Activated CD8-positive, alpha-beta memory T cell treated with anti-CD3 and anti-CD28 coated beads for 1 hour (primary cell): ENCODE measurements at regions not wholly inside any gene's neighbourhood (a gene's known extent, or its start where the extent isn't known, plus 50 kb on each side); places are given as distances from the start of the nearest gene placed in this dataset.

Experiments
- DNase-seq, 2 donors: peaks; one replicate each; pipeline ENCODE4 v3.0.0-alpha.2; 2020; ENCODE audit warnings: low read depth in 1 of 2; ENCODE audit errors: extremely low read depth in 1 of 2

DNA sequence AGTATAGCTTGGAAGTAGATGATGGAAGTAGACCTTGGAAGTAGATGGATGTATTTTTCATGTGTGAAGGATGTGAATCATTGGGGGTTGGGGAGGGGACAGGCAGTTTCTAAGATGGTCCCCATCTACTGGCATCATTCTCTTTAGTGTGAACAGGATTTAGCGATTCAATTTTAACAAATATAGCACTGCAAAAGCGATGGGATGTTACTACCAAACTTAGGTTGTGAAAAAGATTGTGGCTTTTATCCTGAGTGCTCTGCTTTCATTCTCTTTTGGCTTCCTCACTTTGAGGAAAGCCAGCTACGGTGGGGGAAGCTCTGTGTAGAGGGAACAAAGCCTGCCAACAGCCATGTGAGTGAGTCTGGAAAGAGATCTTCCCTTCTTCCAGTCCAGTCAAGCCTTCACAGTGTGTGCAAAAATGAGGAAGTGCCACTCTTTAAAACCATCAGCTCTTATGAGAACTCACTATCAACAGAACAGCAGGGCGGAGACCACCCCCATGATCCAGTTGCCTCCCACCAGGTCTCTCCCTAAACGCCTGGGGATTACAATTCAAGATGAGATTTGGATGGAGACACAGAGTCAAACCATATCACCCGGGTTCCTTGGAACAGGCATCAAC lies 441.4 kb downstream of the SH3GL2 start:
- no peak for DNase-seq

DNA sequence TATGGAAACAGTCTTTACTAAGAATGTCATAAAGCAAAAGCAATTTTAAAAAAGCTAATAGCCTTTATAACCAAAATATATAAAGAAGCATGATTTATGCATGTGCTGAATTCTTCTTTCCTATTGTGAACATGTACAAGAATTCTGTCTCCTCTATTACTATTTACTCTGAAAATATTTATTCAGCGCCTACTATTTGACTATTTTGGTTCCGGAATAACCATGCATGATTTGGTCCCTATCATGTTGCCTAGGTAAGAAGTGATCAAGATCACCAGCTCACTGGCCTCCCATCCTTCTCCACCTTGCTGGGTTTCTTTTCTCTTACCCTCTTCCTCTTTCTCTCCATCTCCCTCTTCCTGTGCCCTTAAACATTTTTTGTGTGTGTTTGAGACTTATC lies 443.8 kb downstream of the SH3GL2 start:
- DNase-seq = no peak

DNA sequence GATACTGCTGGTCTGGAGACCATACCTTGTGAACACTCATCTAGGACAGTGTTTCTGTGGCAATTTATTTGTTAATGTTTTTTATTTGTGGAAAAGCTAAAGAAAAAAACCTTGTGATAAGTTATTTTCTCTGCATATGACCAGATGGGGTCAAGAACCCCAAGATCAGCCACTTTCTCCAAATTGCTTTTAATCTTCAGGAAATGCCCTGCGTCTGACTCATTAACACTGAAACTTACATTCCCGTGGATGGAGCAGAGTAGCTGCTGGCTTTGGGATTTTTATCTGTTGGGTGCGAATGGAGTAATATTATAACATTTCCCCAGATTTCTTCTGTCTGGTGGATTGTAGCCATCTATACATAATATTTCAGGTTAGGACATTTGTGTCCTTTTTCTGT lies 444.5 kb downstream of the SH3GL2 start:
- no peak for DNase-seq

DNA sequence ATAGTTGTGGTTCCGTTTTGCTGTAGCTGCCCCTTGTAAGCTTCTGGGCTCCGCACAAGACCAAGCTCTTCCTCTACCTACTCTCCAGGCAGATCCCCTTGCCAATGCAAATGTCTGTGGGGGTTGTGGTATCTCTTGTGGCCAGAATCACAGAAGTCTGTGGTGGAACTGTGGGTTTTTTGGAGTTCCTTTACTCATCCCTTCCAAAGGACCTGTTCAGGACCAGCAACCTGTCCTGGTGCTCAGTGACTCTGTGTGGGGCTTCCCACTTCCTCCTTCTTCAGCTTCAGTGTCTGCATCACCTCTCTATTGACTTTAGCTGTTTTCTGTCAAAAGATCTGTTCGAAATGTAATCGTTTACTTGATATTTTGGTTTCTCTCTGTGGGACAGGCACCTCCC lies 441.3 kb upstream of the ADAMTSL1 start:
- no peak for DNase-seq

DNA sequence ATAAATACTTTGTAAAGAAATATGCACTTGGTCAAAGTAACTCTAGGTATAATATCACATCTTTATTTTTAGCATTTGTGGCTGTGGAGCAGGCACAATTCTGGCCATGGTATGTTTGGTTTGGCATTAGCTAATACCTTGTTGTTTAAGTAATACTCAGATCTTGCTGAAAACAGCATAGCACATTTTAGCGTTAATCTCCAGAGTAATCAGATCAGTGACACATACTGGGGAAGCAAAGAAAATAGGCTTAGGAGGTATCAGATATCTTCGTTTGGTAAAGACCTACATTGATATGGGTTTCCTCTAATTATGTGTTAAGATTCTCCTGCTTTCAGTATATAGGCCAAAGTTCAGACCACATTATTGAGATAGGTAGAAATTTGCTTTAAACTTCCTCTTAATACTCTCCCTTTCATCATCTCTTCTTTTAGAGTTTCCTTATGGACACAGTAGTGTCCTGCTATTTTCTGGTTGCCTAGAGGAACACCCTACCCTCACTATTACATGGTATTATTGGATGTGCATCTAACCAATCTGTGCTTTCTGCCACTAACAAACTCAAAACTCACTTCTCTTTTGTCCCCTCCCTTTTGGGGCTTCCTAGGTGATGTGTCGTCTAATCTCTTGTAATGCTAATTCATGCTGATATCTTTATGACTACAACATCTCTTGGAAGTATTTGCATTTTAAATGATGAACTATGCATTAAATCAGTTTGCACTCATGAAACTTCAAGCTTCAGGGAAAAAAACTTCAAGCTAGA lies 437.3 kb upstream of the ADAMTSL1 start:
- DNase-seq = no peak

DNA sequence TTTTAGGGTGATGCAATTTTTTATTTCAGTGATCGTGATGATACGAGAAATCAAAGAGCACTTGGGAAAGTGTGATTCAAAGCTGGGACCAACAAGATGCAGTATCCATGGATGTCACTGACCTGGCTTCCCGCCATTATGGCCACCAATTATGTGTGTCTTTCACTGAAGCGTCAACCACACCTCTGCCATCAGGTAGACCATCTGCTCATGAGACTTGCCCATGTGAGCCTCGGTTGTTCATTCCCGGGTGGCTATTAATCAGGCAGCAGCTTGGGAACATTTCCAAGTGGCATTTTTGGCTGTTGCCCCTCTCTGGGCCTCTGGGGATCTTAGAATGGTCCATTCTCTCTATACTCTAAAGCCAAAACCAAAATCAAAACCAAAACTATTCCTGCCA lies 436.0 kb upstream of the ADAMTSL1 start:
- no peak for DNase-seq

DNA sequence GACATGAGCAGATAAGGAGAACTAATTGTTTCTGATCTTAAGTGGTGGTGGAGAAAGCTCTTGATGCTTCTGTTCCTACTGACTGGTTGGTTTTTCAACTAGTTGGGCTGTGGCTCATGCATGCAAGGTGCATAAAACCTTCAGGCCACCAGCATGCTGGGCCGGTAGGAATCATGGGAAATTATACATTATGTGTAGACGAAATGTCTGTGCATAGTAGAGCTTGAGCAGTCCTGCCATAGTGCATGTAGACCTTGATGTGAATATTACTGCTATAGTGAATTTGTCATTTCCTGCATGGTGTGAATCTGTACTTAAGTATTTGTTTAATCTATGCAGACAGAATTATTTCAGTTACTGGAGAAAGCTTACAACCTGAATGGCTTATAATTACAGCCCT lies 433.6 kb upstream of the ADAMTSL1 start:
- DNase-seq = no peak

DNA sequence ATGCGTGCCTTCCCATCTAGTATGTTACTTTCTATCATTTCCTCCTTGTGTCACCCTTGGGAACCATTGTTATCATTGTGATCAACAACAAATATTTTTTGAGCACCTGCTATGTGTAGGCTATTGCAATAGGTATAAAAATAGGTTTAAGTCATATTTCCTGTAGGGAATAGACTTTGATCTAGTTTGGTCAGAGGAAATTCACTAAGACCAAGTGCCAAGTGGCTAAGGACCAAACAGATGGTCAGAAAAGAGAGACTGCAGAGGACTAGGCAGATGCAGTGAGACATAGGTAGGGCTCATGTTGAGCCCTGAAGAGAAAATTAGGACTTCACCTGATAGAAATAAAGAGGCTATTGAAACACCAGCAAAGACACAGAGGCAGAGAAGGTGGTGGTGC lies 430.0 kb upstream of the ADAMTSL1 start:
- no peak for DNase-seq

DNA sequence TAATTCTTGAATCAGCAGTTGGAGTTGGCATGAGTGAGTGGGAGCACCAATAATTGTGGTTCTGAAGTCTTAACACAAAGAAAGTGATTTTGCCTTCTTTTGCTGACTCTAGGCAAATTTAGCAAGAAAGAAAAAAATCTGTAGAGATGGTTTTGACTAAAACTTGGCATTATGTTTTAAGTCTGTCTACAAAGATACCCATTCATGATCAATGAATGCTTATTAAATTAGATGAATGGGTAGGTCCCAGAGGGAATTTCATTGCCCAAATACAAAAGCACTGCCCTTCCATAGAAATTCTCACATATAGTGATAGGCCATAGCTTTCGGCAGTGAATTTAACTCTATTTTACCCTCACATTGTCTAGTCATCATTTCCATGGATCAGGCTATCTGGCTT lies 428.6 kb upstream of the ADAMTSL1 start:
- DNase-seq = no peak

DNA sequence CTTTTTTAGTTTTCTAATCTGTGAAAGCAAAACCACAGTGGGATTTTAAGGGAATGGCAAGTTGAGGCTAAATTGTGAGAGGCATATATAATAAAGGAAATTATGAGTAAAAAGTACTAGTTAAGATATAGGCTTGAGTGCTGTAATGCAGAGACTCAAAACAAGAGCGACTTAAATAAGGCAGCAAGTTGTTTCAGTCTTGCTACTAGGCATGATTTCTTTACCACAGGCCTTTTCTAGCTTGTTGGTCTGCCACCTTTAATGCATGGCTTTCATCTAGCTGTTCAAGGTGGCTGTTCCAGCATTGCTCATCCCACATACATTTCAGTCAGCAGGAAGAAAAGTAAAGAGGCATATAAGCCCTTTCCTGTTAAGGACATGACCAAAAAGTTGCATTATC lies 427.9 kb upstream of the ADAMTSL1 start:
- DNase-seq = no peak

DNA sequence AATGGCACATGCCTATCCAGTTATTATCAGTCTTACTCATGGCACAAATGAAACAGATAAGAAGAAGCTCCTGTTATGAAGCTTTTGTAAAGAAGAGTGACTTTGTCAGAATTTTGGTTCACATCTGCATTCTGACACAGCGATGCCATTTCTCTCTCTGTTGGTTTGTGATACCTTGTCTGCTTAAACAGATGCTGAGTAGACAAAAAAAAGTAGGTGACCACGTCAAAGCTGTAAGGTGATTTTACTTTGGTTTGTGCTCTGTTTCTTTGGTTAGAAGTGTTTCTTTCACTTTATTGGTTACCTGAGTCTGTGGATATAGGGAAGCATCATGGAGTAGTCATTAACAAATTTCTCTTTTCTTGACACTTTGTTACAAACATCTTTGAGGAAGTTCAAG lies 422.3 kb upstream of the ADAMTSL1 start:
- no peak for DNase-seq

DNA sequence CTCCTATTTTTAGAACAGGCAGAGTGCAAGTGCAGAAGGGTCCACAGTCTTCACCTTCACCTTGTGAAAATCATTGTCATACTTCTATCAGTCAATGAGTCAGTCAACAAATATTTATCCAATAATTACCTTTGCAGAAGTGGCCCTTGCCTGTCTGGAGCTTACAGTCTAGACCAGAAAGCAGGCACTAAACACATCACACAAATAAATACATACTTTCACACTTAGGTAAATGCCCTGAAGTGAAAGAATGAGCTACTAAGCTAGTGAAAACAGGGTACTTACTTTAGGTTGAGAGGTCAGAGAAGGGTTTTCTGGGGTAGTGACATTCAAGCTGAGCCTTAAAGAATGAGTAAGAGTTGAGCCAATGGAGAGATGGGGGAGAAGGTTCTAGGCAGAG lies 421.9 kb upstream of the ADAMTSL1 start:
- no peak for DNase-seq

DNA sequence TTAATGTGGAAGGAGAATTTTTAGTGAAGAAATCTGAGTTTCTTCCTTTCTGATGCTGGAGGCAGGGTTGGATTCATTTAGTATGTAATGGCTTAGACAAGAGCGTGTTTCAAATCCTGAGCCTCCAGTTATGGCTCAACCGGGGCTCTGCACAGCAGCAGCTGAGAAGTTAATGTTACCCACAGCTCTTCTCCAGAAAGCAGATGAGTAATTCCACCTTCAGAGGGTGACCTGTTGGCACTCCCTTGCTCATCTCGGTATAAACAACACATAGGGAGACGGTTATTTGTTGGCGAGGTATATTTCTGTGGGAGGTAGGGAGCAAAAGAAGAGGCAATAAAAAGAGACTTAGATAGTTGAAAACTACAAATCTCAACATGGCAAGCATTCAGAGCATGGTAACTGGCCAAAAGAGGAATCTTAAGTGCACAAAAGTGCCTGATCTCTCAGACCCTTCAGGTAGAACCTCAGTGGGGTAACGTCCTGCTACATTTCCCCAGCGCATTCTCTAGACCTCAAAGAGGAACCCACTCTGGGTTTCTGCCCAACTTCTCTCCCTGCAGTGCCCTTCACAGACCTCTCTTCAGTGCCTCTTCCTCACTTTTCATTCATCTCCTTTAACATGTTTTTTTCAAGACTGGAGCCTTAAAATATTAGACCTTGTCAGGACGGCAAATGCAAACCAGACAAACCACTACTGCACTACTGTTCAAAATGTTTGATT lies 417.5 kb upstream of the ADAMTSL1 start:
- no peak for DNase-seq

DNA sequence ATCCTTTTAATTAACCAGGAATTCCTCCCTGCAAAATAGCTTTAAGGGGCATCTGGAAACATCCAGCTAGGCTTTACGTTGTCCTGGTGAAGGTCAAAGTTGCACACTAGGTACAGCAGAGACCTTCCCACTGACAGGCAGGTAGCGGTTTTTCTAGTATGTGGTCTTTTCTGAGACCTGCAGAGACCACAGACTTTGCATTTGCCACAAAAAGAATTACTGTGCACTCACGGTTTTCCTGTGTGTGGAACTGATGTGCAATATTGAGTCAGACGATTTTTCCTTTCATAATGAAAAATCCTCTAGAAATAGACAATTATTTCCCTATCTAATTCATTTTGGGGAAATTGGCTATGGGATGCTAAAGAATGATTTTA lies 417.0 kb upstream of the ADAMTSL1 start:
- no peak for DNase-seq

DNA sequence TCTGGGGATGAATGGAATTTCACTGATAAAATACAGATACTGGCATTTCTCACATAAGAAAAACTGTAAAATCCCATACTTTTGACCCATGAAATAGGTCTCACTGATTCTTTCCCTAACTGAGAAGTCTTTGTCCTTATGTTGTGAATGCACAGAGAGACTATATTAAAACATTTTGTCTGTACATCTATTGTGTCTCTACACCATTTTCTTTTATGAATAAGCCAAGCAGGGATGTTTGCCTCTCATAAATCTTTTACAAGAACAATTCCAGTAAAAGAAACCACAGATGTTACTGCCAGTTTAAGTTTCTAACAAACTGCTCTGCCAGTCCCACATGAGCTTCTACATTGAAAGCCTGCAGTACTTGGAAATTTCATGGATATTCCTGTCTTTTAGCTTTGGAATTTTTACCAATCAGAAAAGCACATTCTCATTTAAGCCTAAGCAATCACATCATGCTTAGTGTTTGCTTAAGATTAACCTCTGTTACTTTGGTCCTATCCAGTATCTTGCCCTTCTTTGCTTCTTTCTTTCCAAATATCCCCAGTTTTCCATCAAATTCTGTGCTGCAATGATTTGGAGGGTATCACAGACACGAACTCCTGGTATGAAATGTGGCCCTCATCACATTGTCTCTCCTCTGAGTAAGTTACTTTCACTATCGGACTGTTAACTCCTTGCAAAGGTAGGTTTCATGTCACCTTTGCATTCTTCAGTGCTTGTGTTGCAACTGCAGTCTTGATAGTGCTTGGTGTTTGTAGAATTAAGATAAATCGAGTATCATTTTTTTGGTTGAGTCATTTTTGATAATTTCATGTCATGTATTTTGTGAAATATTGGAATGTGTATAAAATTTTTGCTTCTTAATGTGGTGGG lies 415.1 kb upstream of the ADAMTSL1 start:
- no peak for DNase-seq

DNA sequence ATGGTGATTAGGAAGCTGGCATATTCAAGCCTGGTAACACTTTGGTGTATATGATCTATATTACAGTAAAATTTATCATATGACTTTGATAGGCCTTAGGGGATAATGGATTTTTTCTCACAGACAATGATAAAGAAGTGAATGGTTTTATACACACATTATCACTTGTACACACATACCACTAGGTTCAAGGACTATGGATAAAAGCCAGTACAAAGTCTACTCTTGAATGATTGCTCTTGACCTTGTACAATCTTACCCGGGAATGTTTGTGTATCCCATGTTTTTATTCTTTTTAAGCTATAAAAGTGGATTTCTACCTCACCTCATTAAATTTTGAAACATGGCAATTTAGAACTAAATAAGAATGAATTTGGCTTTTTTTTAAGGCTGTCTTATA lies 414.5 kb upstream of the ADAMTSL1 start:
- DNase-seq = no peak

DNA sequence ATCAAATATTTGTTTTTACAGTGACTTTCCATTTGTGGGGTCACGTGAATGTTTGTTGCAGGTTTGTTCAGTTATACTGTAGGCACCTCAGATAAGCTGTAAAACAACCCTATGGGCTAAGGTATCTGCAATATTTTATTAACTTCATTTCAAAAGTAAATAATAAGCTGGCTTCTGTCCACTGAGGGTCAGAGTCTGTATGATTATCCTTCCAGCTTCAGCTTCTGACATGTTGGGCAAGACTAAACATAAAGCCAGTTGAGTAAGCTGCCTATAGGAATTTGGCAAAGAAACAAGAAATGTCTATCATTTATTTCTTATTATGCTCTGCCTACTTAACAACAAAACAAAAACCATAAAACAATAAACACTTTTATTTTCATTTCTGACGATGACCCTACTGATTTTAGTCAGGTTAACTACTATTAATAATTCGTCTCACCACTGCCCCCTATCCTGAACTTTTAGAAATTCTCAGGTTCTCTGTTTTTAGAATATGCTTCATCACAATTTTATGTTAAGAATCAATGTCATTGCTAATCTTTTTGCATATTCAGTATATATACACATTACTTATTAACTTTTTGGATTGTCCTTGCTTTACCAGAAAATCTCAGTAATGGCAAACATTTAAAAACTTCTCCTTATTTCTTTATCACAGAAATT lies 413.6 kb upstream of the ADAMTSL1 start:
- DNase-seq = no peak

DNA sequence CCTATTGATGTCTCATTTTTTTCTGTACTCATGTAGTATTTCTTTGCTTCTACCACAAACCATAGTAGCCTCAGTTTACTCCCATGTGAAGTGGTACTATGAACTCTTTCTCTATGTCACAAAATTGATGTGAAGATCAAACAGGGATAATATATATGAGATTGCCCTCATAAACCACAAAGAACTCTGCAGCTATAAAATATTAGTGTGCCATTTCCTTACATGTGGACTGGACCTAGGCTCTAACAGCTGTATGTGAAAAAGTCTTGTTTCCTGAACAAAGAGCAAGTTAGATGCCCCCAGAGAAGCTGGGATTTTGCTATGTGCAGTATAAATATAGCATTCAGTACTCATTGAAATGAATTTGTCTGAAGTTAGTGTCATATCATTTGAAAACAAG lies 412.6 kb upstream of the ADAMTSL1 start:
- no peak for DNase-seq

DNA sequence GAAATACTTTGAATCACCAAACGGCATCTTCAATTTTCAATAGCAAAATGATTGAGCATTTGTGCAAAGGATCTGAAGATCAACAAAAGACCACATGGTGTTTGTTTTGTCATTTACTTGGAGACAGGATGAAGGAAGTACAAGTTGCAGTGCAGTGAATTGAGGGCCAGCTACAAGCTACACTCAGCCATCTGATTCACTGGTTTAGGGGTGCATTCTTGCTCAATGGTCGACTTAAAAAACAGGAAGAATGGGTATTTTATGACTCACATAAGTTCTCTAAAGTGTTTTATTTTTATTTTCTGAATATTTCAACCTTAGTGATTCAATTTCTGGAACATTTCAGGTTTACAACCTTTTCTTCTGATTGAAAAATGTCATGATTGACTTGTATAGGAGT lies 412.1 kb upstream of the ADAMTSL1 start:
- DNase-seq = no peak

DNA sequence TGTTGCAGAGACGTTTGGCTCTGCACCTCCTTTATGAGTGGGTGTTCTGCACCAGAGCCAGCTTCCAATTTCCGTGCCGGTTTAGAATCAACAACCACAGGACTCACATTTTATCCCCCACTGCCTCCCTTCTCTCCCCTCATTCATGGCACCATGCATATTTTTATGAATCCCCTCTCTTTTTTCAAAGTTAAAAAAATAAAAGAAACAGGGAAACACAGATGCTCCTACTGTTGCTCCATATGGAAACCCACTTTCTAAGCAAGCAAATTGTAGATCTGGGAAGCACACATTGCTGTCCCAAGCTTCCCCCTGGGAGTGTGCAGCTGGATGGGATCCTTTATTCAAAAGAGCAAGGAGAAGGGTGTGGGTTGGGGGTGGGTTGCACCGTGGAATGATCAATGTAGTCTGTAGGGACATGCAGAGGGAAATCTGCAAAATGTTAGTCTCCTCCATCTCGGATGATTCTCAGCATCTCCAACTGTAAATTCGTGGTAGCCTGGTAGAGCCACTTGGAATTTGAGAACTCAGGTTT lies 410.0 kb upstream of the ADAMTSL1 start:
- no peak for DNase-seq
